ENCODE measurements at regions not wholly inside any gene's neighbourhood (a gene's known extent, or its start where the extent isn't known, plus 50 kb on each side); places are given as distances from the start of the nearest gene placed in this dataset.

DNA sequence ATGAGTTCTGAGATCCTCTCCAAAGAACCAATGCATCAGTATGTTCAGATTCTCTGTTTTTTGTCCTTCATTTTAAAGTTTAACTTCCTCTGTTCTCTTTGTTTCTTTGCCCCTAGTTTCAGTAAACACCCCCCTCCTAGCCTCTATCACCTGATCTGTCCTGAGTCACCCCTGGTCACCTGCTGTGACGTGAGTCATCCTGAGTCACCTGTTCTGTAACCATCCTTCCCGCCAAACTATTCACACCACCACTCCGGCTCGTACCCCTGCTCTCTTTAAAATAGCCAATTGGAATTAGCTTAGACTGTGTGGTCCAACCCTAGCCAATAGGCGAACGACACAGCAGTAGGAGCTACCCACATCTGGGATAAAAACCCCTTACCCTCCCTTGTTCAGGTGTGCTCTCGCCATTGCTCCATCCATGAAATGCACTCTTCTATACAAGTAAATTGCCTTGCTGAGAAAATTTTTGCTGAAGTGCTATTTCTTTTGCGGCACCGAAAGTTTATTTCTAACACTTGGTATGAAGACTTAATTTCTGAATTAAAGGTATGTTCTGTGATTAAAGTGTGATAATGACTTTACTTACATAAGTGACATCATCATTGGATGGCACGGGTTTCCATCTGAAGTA lies 318.4 kb downstream of the AASDHPPT start:
- TF ChIP-seq EZH2phosphoT487 (IDR thresholded peaks at IDR 0.05; ENCODE audit: borderline replicate concordance, low read length): no peak
- TF ChIP-seq, protein P1, sequence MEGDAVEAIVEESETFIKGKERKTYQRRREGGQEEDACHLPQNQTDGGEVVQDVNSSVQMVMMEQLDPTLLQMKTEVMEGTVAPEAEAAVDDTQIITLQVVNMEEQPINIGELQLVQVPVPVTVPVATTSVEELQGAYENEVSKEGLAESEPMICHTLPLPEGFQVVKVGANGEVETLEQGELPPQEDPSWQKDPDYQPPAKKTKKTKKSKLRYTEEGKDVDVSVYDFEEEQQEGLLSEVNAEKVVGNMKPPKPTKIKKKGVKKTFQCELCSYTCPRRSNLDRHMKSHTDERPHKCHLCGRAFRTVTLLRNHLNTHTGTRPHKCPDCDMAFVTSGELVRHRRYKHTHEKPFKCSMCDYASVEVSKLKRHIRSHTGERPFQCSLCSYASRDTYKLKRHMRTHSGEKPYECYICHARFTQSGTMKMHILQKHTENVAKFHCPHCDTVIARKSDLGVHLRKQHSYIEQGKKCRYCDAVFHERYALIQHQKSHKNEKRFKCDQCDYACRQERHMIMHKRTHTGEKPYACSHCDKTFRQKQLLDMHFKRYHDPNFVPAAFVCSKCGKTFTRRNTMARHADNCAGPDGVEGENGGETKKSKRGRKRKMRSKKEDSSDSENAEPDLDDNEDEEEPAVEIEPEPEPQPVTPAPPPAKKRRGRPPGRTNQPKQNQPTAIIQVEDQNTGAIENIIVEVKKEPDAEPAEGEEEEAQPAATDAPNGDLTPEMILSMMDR (conservative IDR thresholded peaks at IDR 0.05; ENCODE audit: low read depth, low read length): no peak

Data from PC-3 (cell line).